C4-2B (cell line): ENCODE measurements at regions not wholly inside any gene's neighbourhood (a gene's known extent, or its start where the extent isn't known, plus 50 kb on each side); places are given as distances from the start of the nearest gene placed in this dataset.

Source experiments
- ZFX ChIP-seq: fragments of 450-650 bp; IDR thresholded peaks from 2 replicates; pipeline ENCODE4 v1.6.1; 2017
- TF ChIP-seq, protein P1 (sequence below): fragments of 450-650 bp; conservative IDR thresholded peaks from 2 replicates; pipeline ENCODE4 v1.5.1; 2017; ENCODE audit warnings: mild to moderate bottlenecking

DNA sequence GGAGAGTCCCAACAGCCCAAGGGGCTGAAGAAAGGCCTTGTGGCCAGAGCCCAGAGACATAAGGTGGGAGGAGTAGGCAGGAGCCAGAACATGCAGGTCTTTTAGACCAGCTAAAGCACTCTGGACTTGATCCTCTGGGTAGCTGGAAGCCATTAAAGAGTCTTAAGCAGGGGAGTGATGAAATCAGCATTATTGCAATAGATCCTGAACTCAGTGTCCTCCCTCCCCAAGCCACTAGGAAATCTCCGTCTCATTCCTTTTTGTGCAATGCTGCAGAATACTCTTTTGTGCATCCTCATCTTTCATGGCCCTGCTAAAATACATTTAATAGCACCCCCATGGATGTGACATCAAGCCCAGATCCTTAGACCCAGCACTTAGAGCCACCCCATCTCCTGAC, 58.6 kb upstream of the ZCCHC2 start:
- TF ChIP-seq ZFX, result no peak
- TF ChIP-seq, protein P1, sequence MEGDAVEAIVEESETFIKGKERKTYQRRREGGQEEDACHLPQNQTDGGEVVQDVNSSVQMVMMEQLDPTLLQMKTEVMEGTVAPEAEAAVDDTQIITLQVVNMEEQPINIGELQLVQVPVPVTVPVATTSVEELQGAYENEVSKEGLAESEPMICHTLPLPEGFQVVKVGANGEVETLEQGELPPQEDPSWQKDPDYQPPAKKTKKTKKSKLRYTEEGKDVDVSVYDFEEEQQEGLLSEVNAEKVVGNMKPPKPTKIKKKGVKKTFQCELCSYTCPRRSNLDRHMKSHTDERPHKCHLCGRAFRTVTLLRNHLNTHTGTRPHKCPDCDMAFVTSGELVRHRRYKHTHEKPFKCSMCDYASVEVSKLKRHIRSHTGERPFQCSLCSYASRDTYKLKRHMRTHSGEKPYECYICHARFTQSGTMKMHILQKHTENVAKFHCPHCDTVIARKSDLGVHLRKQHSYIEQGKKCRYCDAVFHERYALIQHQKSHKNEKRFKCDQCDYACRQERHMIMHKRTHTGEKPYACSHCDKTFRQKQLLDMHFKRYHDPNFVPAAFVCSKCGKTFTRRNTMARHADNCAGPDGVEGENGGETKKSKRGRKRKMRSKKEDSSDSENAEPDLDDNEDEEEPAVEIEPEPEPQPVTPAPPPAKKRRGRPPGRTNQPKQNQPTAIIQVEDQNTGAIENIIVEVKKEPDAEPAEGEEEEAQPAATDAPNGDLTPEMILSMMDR, result no peak
